ENCODE measurements at regions not wholly inside any gene's neighbourhood (a gene's known extent, or its start where the extent isn't known, plus 50 kb on each side); places are given as distances from the start of the nearest gene placed in this dataset.

DNA sequence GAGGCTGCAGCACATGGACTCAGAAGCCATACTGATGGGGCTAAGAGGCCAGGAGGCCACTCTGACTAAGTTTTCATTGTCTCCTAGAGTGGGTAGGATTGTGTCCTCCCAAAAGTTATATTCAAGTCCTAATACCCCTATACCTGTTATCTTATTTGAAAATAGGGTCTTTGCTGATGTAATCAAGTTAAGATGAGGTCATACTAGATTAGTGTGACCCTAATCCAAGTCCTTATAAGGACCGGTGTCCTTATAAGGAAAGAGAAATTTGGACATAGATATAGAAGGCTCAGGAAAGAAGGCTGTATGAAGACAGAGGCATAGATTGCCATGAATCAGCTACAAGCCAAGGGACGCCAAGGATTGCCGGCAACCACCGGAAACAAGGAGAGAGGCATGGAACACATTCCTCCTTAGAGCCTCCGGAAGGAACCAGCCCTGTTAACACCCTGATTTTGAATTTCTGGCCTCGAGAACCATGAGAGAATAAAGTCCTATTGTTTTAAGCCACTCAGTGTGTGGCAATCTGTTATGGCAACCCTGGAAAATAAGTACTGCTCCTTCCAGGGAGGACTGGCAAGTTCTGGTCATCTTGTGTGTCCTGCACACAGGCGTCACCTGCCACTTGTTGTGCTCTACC, 157.0 kb downstream of the EMX2 start:
- H3K36me3 Mint-ChIP-seq (ENCODE audit: low read depth): no peaks in the 10 kb centered on the region
- ATAC-seq: no peak
- POLR2A ChIA-PET: no interaction called here

GRCh38 chr10:117710181-117710798, 167.7 kb downstream of the EMX2 start:
- Mint-ChIP-seq H3K27me3 (ENCODE audit: low read depth) (no peaks in the 10 kb centered on the region), H3K27ac (no peak overlapping the region), H3K9me3 (ENCODE audit: insufficient read depth) (no peaks in the 10 kb centered on the region), H3K4me3 (no peak overlapping the region), H3K36me3 (ENCODE audit: low read depth) (no peaks in the 10 kb centered on the region), H3K4me1 (ENCODE audit: low read depth) (no peaks in the 10 kb centered on the region)
- ChIA-PET CTCF (no interaction called here), POLR2A (no interaction called here)
- DNase-seq (no peak), ATAC-seq (no peak)

More for the DNA sequence above, 157.0 kb downstream of the EMX2 start:
- Mint-ChIP-seq H3K4me3 (no peak overlapping the region), H3K27me3 (ENCODE audit: low read depth) (no peaks in the 10 kb centered on the region), H3K27ac (no peak overlapping the region), H3K9me3 (ENCODE audit: insufficient read depth) (no peaks in the 10 kb centered on the region), H3K4me1 (ENCODE audit: low read depth) (no peaks in the 10 kb centered on the region)
- no peak for DNase-seq
- CTCF ChIA-PET: no interaction called here

- POLR2A ChIA-PET: no interaction called here
- Mint-ChIP-seq H3K27me3 (ENCODE audit: low read depth) (peaks cover 5% of the 10 kb centered on the region), H3K27ac (no peak overlapping the region), H3K9me3 (ENCODE audit: insufficient read depth) (no peaks in the 10 kb centered on the region), H3K36me3 (ENCODE audit: low read depth) (no peaks in the 10 kb centered on the region), H3K4me1 (ENCODE audit: low read depth) (no peaks in the 10 kb centered on the region), H3K4me3 (no peak overlapping the region)
- CTCF ChIA-PET: no interaction called here
- no peak for DNase-seq
- ATAC-seq: no peak
Observed at GRCh38 chr10:117716889-117717288, 174.3 kb downstream of the EMX2 start.

- no peaks in the 10 kb centered on the region for H3K9me3 Mint-ChIP-seq (ENCODE audit: insufficient read depth)
- H3K4me1 Mint-ChIP-seq (ENCODE audit: low read depth): no peaks in the 10 kb centered on the region
- CTCF ChIA-PET: no interaction called here
- no peak for DNase-seq
- peaks cover 5% of the 10 kb centered on the region for H3K27me3 Mint-ChIP-seq (ENCODE audit: low read depth)
- no peak overlapping the region for H3K4me3 Mint-ChIP-seq
- POLR2A ChIA-PET: no interaction called here
- ATAC-seq: no peak
- H3K36me3 Mint-ChIP-seq (ENCODE audit: low read depth): no peaks in the 10 kb centered on the region
- H3K27ac Mint-ChIP-seq: no peak overlapping the region
Observed at GRCh38 chr10:117718986-117719920, 176.7 kb downstream of the EMX2 start.

- POLR2A ChIA-PET: no interaction called here
- CTCF ChIA-PET: no interaction called here
- DNase-seq (no peak), ATAC-seq (no peak)
- Mint-ChIP-seq H3K36me3 (ENCODE audit: low read depth) (no peaks in the 10 kb centered on the region), H3K9me3 (ENCODE audit: insufficient read depth) (no peaks in the 10 kb centered on the region), H3K4me3 (no peak overlapping the region), H3K4me1 (ENCODE audit: low read depth) (no peaks in the 10 kb centered on the region), H3K27me3 (ENCODE audit: low read depth) (peaks cover 5% of the 10 kb centered on the region), H3K27ac (no peak overlapping the region)
Observed at GRCh38 chr10:117720931-117721835, 178.6 kb downstream of the EMX2 start.

GRCh38 chr10:117721873-117722272, 179.3 kb downstream of the EMX2 start:
- Mint-ChIP-seq H3K9me3 (ENCODE audit: insufficient read depth) (no peaks in the 10 kb centered on the region), H3K36me3 (ENCODE audit: low read depth) (no peaks in the 10 kb centered on the region), H3K27ac (no peak overlapping the region), H3K4me1 (ENCODE audit: low read depth) (no peaks in the 10 kb centered on the region), H3K4me3 (no peak overlapping the region), H3K27me3 (ENCODE audit: low read depth) (peaks cover 3% of the 10 kb centered on the region)
- ChIA-PET CTCF (no interaction called here), POLR2A (no interaction called here)
- DNase-seq (no peak), ATAC-seq (no peak)

GRCh38 chr10:117723343-117723742, 180.8 kb downstream of the EMX2 start:
- no peak overlapping the region for H3K4me3 Mint-ChIP-seq

DNA sequence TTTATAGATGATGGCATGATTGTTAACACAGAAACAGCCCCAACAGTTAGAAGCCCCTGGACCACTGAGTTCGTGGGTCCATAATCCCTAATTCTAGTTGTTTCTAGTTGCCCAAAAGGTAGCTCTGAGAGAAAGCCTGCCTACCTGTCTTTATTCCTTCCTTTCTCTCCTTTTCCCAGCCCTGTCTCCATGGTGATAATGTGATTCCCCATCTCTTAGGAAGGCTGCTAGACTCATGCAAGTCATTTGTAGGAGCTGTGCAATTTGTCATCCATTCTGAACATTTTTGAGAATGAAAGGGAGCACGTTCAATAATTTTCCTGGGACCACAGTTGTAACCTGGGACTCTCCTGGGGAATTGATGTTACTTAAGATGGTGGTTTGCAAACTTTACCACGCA, 183.4 kb downstream of the EMX2 start:
- H3K36me3 Mint-ChIP-seq (ENCODE audit: low read depth): no peaks in the 10 kb centered on the region
- CTCF ChIA-PET: no interaction called here
- ATAC-seq: no peak

More at GRCh38 chr10:117723343-117723742, 180.8 kb downstream of the EMX2 start:
- Mint-ChIP-seq H3K4me1 (ENCODE audit: low read depth) (no peaks in the 10 kb centered on the region), H3K27ac (no peak overlapping the region), H3K27me3 (ENCODE audit: low read depth) (no peaks in the 10 kb centered on the region), H3K36me3 (ENCODE audit: low read depth) (no peaks in the 10 kb centered on the region), H3K9me3 (ENCODE audit: insufficient read depth) (no peaks in the 10 kb centered on the region)
- ChIA-PET CTCF (no interaction called here), POLR2A (no interaction called here)
- ATAC-seq (no peak), DNase-seq (no peak)

GRCh38 chr10:117726596-117727295, 184.2 kb downstream of the EMX2 start:
- POLR2A ChIA-PET: no interaction called here
- ATAC-seq (no peak), DNase-seq (no peak)
- H3K27ac Mint-ChIP-seq: no peak overlapping the region
- no peak overlapping the region for H3K4me3 Mint-ChIP-seq
- H3K9me3 Mint-ChIP-seq (ENCODE audit: insufficient read depth): no peaks in the 10 kb centered on the region
- H3K4me1 Mint-ChIP-seq (ENCODE audit: low read depth): no peaks in the 10 kb centered on the region
- H3K27me3 Mint-ChIP-seq (ENCODE audit: low read depth): peaks cover 6% of the 10 kb centered on the region
- CTCF ChIA-PET: no interaction called here
- H3K36me3 Mint-ChIP-seq (ENCODE audit: low read depth): no peaks in the 10 kb centered on the region

More for the DNA sequence above, 183.4 kb downstream of the EMX2 start:
- Mint-ChIP-seq H3K9me3 (ENCODE audit: insufficient read depth) (no peaks in the 10 kb centered on the region), H3K4me3 (no peak overlapping the region), H3K27ac (no peak overlapping the region), H3K4me1 (ENCODE audit: low read depth) (no peaks in the 10 kb centered on the region), H3K27me3 (ENCODE audit: low read depth) (peaks cover 3% of the 10 kb centered on the region)
- POLR2A ChIA-PET: no interaction called here
- DNase-seq: no peak

DNA sequence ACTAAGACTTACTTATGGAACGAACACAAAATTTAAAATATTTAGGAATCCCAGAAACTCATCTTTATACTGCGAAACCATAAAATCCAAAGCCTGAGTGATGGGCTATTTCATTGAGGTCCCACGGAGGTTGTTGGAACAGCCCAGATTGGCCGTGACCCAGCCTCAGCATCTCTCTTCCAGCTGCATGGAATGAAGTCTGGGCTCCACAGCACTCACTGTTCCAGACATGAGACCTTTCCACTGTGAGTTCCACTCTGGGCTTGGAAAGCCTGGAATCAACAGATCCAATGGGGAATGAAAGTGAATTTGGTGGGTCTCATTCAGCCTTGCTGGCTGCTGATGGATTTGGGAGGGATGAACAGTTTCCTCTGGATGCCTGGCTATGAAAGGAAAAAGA, 184.9 kb downstream of the EMX2 start:
- no peak overlapping the region for H3K27ac Mint-ChIP-seq
- no peak for DNase-seq
- no peak overlapping the region for H3K4me3 Mint-ChIP-seq
- no peaks in the 10 kb centered on the region for H3K9me3 Mint-ChIP-seq (ENCODE audit: insufficient read depth)
- H3K27me3 Mint-ChIP-seq (ENCODE audit: low read depth): peaks cover 8% of the 10 kb centered on the region
- no peaks in the 10 kb centered on the region for H3K36me3 Mint-ChIP-seq (ENCODE audit: low read depth)
- ChIA-PET CTCF (no interaction called here), POLR2A (no interaction called here)
- no peak for ATAC-seq
- H3K4me1 Mint-ChIP-seq (ENCODE audit: low read depth): no peaks in the 10 kb centered on the region

GRCh38 chr10:117728087-117728486, 185.5 kb downstream of the EMX2 start:
- H3K4me1 Mint-ChIP-seq (ENCODE audit: low read depth): no peaks in the 10 kb centered on the region
- ATAC-seq (no peak), DNase-seq (no peak)
- no peaks in the 10 kb centered on the region for H3K36me3 Mint-ChIP-seq (ENCODE audit: low read depth)
- no peak overlapping the region for H3K27ac Mint-ChIP-seq
- no peak overlapping the region for H3K4me3 Mint-ChIP-seq
- POLR2A ChIA-PET: no interaction called here
- H3K9me3 Mint-ChIP-seq (ENCODE audit: insufficient read depth): no peaks in the 10 kb centered on the region
- CTCF ChIA-PET: no interaction called here
- peaks cover 11% of the 10 kb centered on the region for H3K27me3 Mint-ChIP-seq (ENCODE audit: low read depth)
